ENCODE measurements at regions not wholly inside any gene's neighbourhood (a gene's known extent, or its start where the extent isn't known, plus 50 kb on each side); places are given as distances from the start of the nearest gene placed in this dataset.

DNA sequence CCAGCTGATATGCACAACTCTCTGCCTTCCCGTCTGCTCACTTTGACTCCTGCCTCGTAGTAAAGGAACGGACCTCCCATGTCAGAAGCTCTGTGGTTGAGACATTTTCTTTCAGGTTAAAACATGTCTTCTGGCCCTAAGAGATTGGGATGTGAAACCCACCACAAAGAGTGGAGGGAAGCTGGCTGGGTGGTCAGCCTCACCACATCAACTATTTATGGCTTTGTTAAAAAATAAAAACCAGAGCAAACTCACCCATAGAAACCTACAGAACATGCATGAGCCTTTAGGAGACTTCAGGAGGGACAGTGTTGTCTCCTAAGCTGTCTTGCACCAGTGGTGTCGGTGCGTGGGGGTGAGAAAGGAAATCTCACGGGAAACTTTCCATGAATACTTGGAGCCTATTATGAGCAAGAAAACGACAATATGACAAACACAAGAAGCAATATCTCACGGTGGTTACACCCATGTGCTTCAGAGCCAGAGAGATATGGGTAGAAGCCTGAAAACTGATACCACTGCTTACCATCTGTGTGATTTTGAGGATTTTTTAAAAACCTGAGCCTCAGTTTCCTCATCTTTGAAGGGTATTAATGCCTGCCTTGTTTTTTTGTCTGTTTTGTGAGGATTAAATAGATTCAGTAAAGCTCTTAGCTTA lies 61.7 kb upstream of the XYLT1 start:
- no peak for DNase-seq

DNA sequence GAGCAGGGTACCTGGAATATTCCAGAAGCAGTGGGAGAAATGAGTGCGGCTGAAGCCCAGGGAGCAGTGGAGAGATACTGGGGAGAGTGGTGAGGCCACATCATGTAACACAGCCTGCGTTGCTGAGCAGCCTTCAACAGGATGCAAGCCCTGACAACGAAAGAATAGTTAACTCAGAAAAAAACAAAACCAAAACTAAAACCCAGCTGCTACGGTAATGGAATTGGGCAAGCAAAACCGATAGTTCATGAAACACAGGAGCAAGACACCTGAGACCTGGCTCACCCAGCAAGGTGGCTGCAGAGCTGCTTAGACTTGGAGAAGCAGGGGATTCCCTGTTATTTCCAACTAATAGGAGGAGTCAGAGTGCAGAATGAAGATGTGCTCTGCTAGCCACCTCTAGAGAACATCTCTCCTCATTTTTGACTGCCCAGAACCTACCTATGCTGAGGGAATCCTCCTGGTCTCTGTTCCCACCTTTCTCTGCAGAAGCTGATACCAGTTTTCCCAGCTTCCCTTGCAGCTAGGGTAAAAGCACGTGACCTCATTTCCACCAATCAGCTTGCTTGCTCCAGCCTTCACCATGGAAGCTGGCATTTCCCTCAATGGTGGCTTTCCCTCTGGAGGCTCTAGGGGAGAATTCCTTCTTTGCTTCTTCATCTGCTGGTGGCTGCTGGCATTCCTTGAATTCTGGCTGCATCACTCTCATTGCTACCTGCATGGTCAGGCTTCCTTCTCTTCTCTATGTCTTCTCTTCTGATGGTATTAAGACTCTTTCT lies 59.4 kb upstream of the XYLT1 start:
- no peak for DNase-seq

GRCh38 chr16:17526956-17527937 lies 56.5 kb upstream of the XYLT1 start:
- no peak for DNase-seq

DNA sequence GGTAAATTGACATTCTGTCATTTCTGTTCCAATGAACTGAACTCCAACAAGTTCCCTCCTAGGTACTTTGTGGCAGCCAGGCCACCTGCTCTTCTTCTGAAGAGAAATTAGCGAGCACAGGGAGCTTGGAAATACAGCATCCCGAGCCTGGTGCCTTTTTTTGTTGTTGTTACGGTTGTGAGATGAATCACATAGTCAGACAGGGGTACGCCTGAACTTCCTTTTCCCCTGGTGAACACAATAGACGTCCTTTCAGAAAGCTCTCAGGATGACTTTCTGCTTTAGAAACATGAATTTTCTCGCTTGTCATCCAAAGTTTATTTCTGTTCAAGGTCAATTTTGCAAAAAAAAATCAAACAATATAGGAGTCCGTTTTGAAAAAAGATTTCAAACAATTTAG lies 53.9 kb upstream of the XYLT1 start:
- no peak for DNase-seq

GRCh38 chr16:17520561-17520960 lies 49.8 kb upstream of the XYLT1 start:
- DNase-seq: no peak

All from activated CD4-positive, CD25-positive, alpha-beta regulatory T cell (primary cell).